MCF 10A (cell line): ENCODE measurements at regions not wholly inside any gene's neighbourhood (a gene's known extent, or its start where the extent isn't known, plus 50 kb on each side); places are given as distances from the start of the nearest gene placed in this dataset.
"Not testable (repeated sequence)": the region's sequence is repeated elsewhere in the genome, so short reads cannot be mapped to it uniquely, and the experiment has no call there.

Source experiments
- BruUV-seq: library from RNA; stranded (reverse); fragments of 400-500 nt; replicated peaks from 2 replicates; lab custom pipeline; 2021; lab: Mats Ljungman, UMichigan
- CTCF ChIA-PET: fragments of 300-600 bp; sonication (Branson Sonifier 250); formaldehyde crosslinking; extraction: SDS; loops from one replicate; lab custom pipeline; 2021; ENCODE audit warnings: antibody characterized with exemption, inconsistent platforms; lab: Yijun Ruan, JAX
- POLR2A ChIA-PET: fragments of 300-600, 350-650 bp; sonication (Branson Sonifier 250); formaldehyde crosslinking; extraction: SDS; loops from one replicate; lab custom pipeline; 2020; ENCODE audit warnings: antibody characterized with exemption, inconsistent platforms; lab: Yijun Ruan, JAX
- DNase-seq: peaks from one replicate; pipeline ENCODE4 v3.0.0-alpha.2; 2018; ENCODE audit not compliant: unreplicated experiment
- H3K27ac Mint-ChIP-seq: one replicate; pipeline ENCODE4 v1.8.0; 2022; ENCODE audit warnings: mild to moderate bottlenecking, low read depth, mixed read lengths; ENCODE audit not compliant: unreplicated experiment
- H3K27me3 Mint-ChIP-seq: one replicate; pipeline ENCODE4 v1.8.0; 2022; ENCODE audit warnings: mixed read lengths; ENCODE audit not compliant: insufficient read depth, unreplicated experiment
- H3K36me3 Mint-ChIP-seq: one replicate; pipeline ENCODE4 v1.8.0; 2022; ENCODE audit warnings: mild to moderate bottlenecking, moderate library complexity, mixed read lengths; ENCODE audit not compliant: insufficient read depth, unreplicated experiment
- H3K4me1 Mint-ChIP-seq: one replicate; pipeline ENCODE4 v1.8.0; 2022; ENCODE audit warnings: mixed read lengths; ENCODE audit not compliant: insufficient read depth, unreplicated experiment
- H3K4me3 Mint-ChIP-seq: one replicate; pipeline ENCODE4 v1.8.0; 2022; ENCODE audit warnings: mild to moderate bottlenecking, moderate library complexity, mixed read lengths; ENCODE audit not compliant: unreplicated experiment
- H3K9me3 Mint-ChIP-seq: one replicate; pipeline ENCODE4 v1.8.0; 2022; ENCODE audit warnings: mixed read lengths; ENCODE audit not compliant: unreplicated experiment
- intact Hi-C: fragments of 100-400 bp; cut with micrococcal nuclease; formaldehyde crosslinking; loops from 2 replicates; pipeline ENCODE4 v1.14.1; 2022
- TF ChIP-seq, protein P1 (sequence below): fragments of 200-600 bp; IDR thresholded peaks from one replicate; pipeline ENCODE4 v1.8.0; 2022; ENCODE audit warnings: antibody characterized with exemption, mild to moderate bottlenecking; ENCODE audit not compliant: unreplicated experiment

DNA sequence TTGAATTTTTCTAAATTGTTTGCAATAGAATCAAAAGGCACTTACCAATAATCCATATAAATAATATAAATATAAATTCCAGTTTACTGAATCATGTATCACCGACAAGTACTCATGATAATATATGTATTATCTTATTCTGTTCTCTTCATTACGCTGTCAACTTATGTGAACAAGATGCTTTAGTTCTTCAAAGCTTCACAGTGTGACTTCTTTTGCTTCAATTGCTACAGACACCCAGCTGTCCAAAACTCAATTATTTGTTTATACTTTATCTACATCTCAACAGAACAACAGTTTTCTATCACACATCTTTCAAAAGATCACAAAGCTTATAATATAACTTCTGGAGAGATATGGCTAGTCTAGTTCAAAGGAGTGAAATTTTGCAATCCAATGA is 1499.9 kb upstream of the PCDH10 start:
- Mint-ChIP-seq H3K4me1 (no peaks in the 10 kb centered on the region), H3K27me3 (no peaks in the 10 kb centered on the region), H3K9me3 (no peaks in the 10 kb centered on the region), H3K4me3 (no peak overlapping the region), H3K36me3 (no peaks in the 10 kb centered on the region), H3K27ac (no peak overlapping the region)
- DNase-seq, result no peak
- ChIA-PET POLR2A (no interaction called here), CTCF (no interaction called here)
- TF ChIP-seq, protein P1, sequence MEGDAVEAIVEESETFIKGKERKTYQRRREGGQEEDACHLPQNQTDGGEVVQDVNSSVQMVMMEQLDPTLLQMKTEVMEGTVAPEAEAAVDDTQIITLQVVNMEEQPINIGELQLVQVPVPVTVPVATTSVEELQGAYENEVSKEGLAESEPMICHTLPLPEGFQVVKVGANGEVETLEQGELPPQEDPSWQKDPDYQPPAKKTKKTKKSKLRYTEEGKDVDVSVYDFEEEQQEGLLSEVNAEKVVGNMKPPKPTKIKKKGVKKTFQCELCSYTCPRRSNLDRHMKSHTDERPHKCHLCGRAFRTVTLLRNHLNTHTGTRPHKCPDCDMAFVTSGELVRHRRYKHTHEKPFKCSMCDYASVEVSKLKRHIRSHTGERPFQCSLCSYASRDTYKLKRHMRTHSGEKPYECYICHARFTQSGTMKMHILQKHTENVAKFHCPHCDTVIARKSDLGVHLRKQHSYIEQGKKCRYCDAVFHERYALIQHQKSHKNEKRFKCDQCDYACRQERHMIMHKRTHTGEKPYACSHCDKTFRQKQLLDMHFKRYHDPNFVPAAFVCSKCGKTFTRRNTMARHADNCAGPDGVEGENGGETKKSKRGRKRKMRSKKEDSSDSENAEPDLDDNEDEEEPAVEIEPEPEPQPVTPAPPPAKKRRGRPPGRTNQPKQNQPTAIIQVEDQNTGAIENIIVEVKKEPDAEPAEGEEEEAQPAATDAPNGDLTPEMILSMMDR, result no peak
- intact Hi-C loops, result no loop called here
- BruUV-seq, result no TSS peak

DNA sequence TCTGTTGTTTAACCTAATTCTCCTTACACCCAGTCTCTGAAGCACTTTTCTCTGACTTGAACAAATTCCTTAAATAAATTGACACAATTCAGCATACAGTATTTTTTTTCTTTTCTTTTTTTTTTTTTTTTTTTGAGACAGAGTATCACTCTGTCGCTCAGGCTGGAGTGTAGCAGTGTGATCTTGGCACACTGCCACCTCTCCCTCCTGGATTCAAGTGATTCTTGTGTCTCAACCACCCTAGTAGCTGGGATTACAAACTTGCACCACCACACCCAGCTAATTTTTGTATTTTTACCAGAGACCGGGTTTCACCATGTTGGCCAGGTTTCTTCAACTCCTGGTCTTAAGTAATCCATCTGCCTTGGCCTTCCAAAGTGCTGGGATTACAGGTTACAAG is 1498.1 kb upstream of the PCDH10 start:
- no peaks in the 10 kb centered on the region for H3K4me1 Mint-ChIP-seq

DNA sequence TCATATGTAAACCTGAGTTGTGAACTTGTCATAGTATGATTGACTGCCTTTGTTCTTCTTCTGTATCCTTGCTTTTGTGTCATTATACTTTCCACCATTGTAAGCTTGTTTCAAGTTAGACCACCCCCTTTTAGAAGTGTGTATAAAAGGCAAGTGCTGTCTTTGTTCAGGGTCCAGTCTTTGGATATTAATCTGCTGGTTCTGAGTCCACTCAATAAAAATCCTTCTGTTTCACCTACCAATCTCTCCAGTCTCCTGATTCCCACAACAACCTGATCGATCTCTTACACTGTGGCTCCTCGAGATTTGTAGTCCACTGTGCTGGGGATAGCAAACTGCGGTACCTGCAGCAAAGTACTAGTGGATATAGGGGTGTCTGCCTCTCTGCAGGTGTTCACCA is 1465.8 kb upstream of the PCDH10 start:
- H3K9me3 Mint-ChIP-seq, result peaks cover 11% of the 10 kb centered on the region
- H3K4me1 Mint-ChIP-seq, DNase-seq, H3K27ac Mint-ChIP-seq, intact Hi-C loops, H3K4me3 Mint-ChIP-seq, H3K36me3 Mint-ChIP-seq, H3K27me3 Mint-ChIP-seq, POLR2A ChIA-PET, BruUV-seq: not testable (repeated sequence)
- CTCF ChIA-PET, result interaction anchor here (0.6 kb wide), 1 partner anchor 308 kb away, joined by 6 read pairs; no protein-coding TSS in a partner anchor

More for the DNA sequence above, 1498.1 kb upstream of the PCDH10 start:
- Mint-ChIP-seq H3K27me3 (no peaks in the 10 kb centered on the region), H3K36me3 (no peaks in the 10 kb centered on the region), H3K9me3 (no peaks in the 10 kb centered on the region), H3K27ac (no peak overlapping the region), H3K4me3 (no peak overlapping the region)
- BruUV-seq, result no TSS peak
- intact Hi-C loops, result no loop called here
- DNase-seq, result no peak
- CTCF ChIA-PET, result no interaction called here
- TF ChIP-seq, protein P1, result no peak
- POLR2A ChIA-PET, result no interaction called here

DNA sequence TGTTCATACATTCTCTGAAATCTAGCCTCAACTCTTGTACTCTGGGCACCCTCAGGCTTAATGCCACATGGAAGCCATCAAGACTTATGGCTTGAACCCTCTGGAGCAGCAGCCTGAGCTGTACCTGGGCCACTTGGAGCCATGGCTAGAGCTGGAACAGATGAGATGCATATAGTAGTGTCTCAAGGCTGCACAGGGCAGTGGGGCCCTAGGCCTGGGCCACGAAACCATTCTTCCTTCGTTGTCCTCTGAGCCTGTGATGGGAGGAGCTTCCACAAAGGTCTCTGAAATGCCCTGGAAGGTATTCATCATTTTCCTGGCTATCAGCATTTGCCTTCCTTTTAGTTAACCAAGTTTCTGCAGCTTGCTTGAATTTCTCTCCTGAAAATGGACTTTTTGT is 1427.2 kb upstream of the PCDH10 start:
- H3K9me3 Mint-ChIP-seq, result peaks cover 19% of the 10 kb centered on the region
- no peaks in the 10 kb centered on the region for H3K4me1 Mint-ChIP-seq
- ChIA-PET CTCF (no interaction called here), POLR2A (no interaction called here)
- DNase-seq, result no peak
- intact Hi-C loops, result no loop called here
- H3K27me3 Mint-ChIP-seq, result no peaks in the 10 kb centered on the region
- no peak overlapping the region for H3K27ac Mint-ChIP-seq
- H3K4me3 Mint-ChIP-seq, result no peak overlapping the region
- BruUV-seq, result no TSS peak
- TF ChIP-seq, protein P1, result no peak
- no peaks in the 10 kb centered on the region for H3K36me3 Mint-ChIP-seq

DNA sequence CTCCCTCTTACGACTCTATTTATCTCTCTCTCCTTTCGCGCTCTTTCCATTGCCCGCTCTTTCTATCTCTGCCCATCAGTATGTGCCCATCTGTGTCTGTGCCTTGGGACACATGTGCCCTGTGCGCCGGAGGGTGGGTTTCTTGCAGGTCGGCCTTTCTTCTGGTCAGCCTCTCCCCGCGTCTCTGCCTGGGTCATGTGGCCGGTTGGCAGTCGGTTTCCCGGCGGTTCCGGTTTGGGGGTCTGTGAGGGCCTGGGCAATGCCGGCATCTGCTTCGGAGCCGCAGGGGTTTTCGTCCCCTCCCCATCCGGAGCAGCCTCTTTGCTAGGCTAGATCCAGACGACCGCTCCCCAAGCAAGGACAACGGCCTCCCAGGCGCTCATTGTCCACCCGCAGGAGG is 1426.0 kb upstream of the PCDH10 start:
- H3K36me3 Mint-ChIP-seq, BruUV-seq, H3K4me1 Mint-ChIP-seq, intact Hi-C loops, DNase-seq, H3K27me3 Mint-ChIP-seq, H3K4me3 Mint-ChIP-seq, POLR2A ChIA-PET, H3K27ac Mint-ChIP-seq: not testable (repeated sequence)
- CTCF ChIA-PET, result interaction anchor here (0.6 kb wide), 1 partner anchor 919 kb away, joined by 3 read pairs; no protein-coding TSS in a partner anchor
- peaks cover 19% of the 10 kb centered on the region for H3K9me3 Mint-ChIP-seq

DNA sequence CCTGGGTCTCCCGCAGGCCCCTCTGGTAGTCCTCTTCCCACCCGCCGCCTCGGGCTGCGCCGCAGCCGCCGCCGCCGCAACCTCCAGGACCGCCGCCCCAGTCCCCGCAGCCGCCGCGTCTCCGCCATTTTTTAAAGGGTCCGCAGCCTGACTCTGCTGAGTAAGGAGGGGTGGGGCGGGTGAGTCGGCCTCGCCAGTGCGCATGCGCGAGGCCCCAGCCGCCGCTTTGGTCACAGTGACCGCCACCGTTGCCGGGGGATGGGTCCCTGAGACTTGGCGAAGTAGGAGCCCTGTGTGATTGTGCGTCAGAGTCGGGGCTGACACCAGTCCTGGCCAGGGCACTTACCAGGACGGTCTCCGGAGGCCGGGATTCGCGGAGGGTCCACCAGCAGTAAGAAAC is 1424.2 kb upstream of the PCDH10 start:
- CTCF ChIA-PET, H3K36me3 Mint-ChIP-seq, H3K4me3 Mint-ChIP-seq, intact Hi-C loops, H3K27me3 Mint-ChIP-seq, H3K27ac Mint-ChIP-seq, H3K4me1 Mint-ChIP-seq, POLR2A ChIA-PET, BruUV-seq: not testable (repeated sequence)
- H3K9me3 Mint-ChIP-seq, result peaks cover 19% of the 10 kb centered on the region
- peak; percentile 41 for DNase-seq

DNA sequence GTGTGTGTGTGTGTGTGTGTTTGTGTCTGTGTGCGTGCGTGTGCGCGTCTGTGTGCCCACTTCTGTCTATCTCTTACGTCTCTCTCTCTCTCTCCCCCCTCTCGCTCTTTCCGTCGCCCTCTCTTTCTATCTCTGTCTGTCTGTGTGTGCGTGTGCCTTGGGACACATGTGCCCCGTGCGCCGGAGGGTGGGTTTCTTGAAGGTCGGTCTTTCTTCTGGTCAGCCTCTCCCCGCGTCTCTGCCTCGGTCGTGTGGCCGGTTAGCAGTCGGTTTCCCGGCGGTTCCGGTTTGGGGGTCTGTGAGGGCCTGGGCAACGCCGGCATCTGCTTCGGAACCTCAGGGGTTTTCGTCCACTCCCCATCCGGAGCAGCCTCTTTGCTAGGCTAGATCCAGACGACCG is 1423.6 kb upstream of the PCDH10 start:
- H3K4me1 Mint-ChIP-seq, BruUV-seq, H3K4me3 Mint-ChIP-seq, H3K27ac Mint-ChIP-seq, intact Hi-C loops, H3K36me3 Mint-ChIP-seq, CTCF ChIA-PET, DNase-seq, H3K27me3 Mint-ChIP-seq, POLR2A ChIA-PET: not testable (repeated sequence)
- peaks cover 19% of the 10 kb centered on the region for H3K9me3 Mint-ChIP-seq
